Psoas muscle (tissue), 7 donors: ENCODE measurements at regions not wholly inside any gene's neighbourhood (a gene's known extent, or its start where the extent isn't known, plus 50 kb on each side); places are given as distances from the start of the nearest gene placed in this dataset.
"Not testable (repeated sequence)": the region's sequence is repeated elsewhere in the genome, so short reads cannot be mapped to it uniquely, and the experiment has no call there.

ENCODE experiments used
- ATAC-seq, 4 donors: fragments of 200-7000 bp; cut with Tn5 transposase; one replicate each; pipeline ENCODE4 v1.9.1; 2020; ENCODE audit warnings: moderate library complexity in 3 of 4, mild to moderate bottlenecking in 2 of 4
- DNase-seq, 2 donors: peaks; one replicate each; pipeline ENCODE4 v3.0.0-alpha.2; 2020
- H3K27ac ChIP-seq: fragments of 200-600 bp; one replicate; pipeline ENCODE4 v1.8.0; 2022
- H3K27me3 ChIP-seq, 3 donors: fragments of 200-600 bp in 1 of 3; one replicate each; pipeline versions ENCODE4 v1.6.1 to v1.8.0; 2013 to 2022; ENCODE audit warnings: low read length in 2 of 3, mild to moderate bottlenecking in 2 of 3, moderate library complexity in 1 of 3; ENCODE audit not compliant: insufficient read depth in 3 of 3
- H3K36me3 ChIP-seq, 2 donors: fragments of 200-600 bp in 1 of 2; one replicate each; pipeline versions ENCODE4 v1.6.1 to v1.8.0; 2013 to 2022; ENCODE audit warnings: low read depth in 1 of 2, mild to moderate bottlenecking in 1 of 2, moderate library complexity in 1 of 2; ENCODE audit not compliant: insufficient read depth in 1 of 2
- H3K4me1 ChIP-seq: fragments of 200-600 bp; one replicate; pipeline ENCODE4 v1.8.0; 2022
- H3K4me3 ChIP-seq: fragments of 200-600 bp; one replicate; pipeline ENCODE4 v1.8.0; 2022; ENCODE audit warnings: mild to moderate bottlenecking
- H3K9me3 ChIP-seq: fragments of 200-600 bp; one replicate; pipeline ENCODE4 v1.8.0; 2022
- CTCF ChIP-seq: fragments of 200-600 bp; IDR thresholded peaks from one replicate; pipeline ENCODE4 v1.8.0; 2022; ENCODE audit warnings: antibody characterized with exemption
- WGBS, 3 donors: extraction: QIAGEN DNeasy Blood & Tissue Kit; methylation state at CpG; one replicate each; pipeline versions ENCODE4 v1.1.6 to v1.1.7; 2013; 5-methylcytosine and 5-hydroxymethylcytosine counted together
- intact Hi-C, 2 donors: fragments of 100-400 bp; cut with DNase I; formaldehyde crosslinking; loops; one replicate each; pipeline versions ENCODE4 v1.11.0 to v1.14.2; 2022
- donor health status: healthy with polysubstance abuse.
- donor health status: DM: no; HTN: no; CAD: no; lungs with moderate emphysema.
- donor health status: Bipolar disorder and iron deficiency.
- donor health status: healthy.
- donor health status: DM: yes; HTN: yes; CAD: no.
- donor health status: DM: no; HTN: no; CAD: no.
- donor health status: DM: yes; HTN: yes; CAD: no.

- no peak for TF ChIP-seq CTCF
- intact Hi-C loops, result no loop called here
- peak overlapping the region; percentile 25 for H3K27ac ChIP-seq
- peaks cover 5% of the 10 kb centered on the region for H3K4me1 ChIP-seq
- ATAC-seq (peak; percentile 83 to 97 (median 96)), DNase-seq (peak in 1 of 2 donors; percentile 22)
- H3K4me3 ChIP-seq, result no peak overlapping the region
- WGBS, 3 donors, result 71 to 91% (median 77%) methylated on average over 6 of the region's 6 CpGs
- H3K36me3 ChIP-seq, result no peaks in the 10 kb centered on the region
- H3K27me3 ChIP-seq, result no peaks in the 10 kb centered on the region
- no peaks in the 10 kb centered on the region for H3K9me3 ChIP-seq
Observed at GRCh38 chr1:59215766-59216291, 81.1 kb upstream of the FGGY start.

GRCh38 chr1:59217439-59217838 lies 79.5 kb upstream of the FGGY start:
- DNase-seq, intact Hi-C loops, H3K36me3 ChIP-seq, H3K4me3 ChIP-seq, H3K27me3 ChIP-seq, ATAC-seq, H3K9me3 ChIP-seq, H3K4me1 ChIP-seq, H3K27ac ChIP-seq: not testable (repeated sequence)
- 64 to 85% (median 83%) methylated on average over 2 of the region's 2 CpGs for WGBS, 3 donors

GRCh38 chr1:59218521-59219236 lies 78.2 kb upstream of the FGGY start:
- H3K36me3 ChIP-seq, result no peaks in the 10 kb centered on the region
- ATAC-seq, result no peak
- 74 to 84% (median 78%) methylated on average over 5 of the region's 5 CpGs for WGBS, 3 donors

GRCh38 chr1:59219916-59220315 lies 77.0 kb upstream of the FGGY start:
- TF ChIP-seq CTCF, result no peak
- intact Hi-C loops, result no loop called here
- no peaks in the 10 kb centered on the region for H3K36me3 ChIP-seq
- DNase-seq, result no peak
- no peak overlapping the region for H3K27ac ChIP-seq
- no peak for ATAC-seq
- H3K4me3 ChIP-seq, result no peak overlapping the region
- no peaks in the 10 kb centered on the region for H3K27me3 ChIP-seq
- H3K4me1 ChIP-seq, result peaks cover 5% of the 10 kb centered on the region
- WGBS, 3 donors, result 73 to 80% (median 75%) methylated on average over 2 of the region's 2 CpGs
- H3K9me3 ChIP-seq, result no peaks in the 10 kb centered on the region

More at GRCh38 chr1:59218521-59219236, 78.2 kb upstream of the FGGY start:
- H3K4me1 ChIP-seq, result peaks cover 5% of the 10 kb centered on the region
- no peak for TF ChIP-seq CTCF
- no peak for DNase-seq
- intact Hi-C loops, result no loop called here
- no peak overlapping the region for H3K27ac ChIP-seq
- H3K4me3 ChIP-seq, result no peak overlapping the region
- H3K27me3 ChIP-seq, result no peaks in the 10 kb centered on the region
- H3K9me3 ChIP-seq, result no peaks in the 10 kb centered on the region

- DNase-seq (no peak), ATAC-seq (no peak)
- Histone ChIP-seq H3K27ac (no peak overlapping the region), H3K27me3 (no peaks in the 10 kb centered on the region), H3K9me3 (no peaks in the 10 kb centered on the region), H3K36me3 (no peaks in the 10 kb centered on the region), H3K4me1 (peaks cover 5% of the 10 kb centered on the region), H3K4me3 (no peak overlapping the region)
- intact Hi-C loops, result no loop called here
- no peak for TF ChIP-seq CTCF
- 32 to 49% (median 40%) methylated on average over 5 of the region's 5 CpGs for WGBS, 3 donors
Observed at GRCh38 chr1:59220356-59220755, 76.5 kb upstream of the FGGY start.
